Upper lobe of left lung (tissue), 6 donors: ENCODE measurements at regions not wholly inside any gene's neighbourhood (a gene's known extent, or its start where the extent isn't known, plus 50 kb on each side); places are given as distances from the start of the nearest gene placed in this dataset.

Experiments
- ATAC-seq, 2 donors: fragments of 200-7000 bp; cut with Tn5 transposase; one replicate each; pipeline ENCODE4 v1.9.1; 2022; ENCODE audit warnings: mild to moderate bottlenecking in 2 of 2, moderate library complexity in 2 of 2; ENCODE audit not compliant: low FRiP score in 2 of 2
- DNase-seq, 2 donors: peaks; one replicate each; pipeline ENCODE4 v3.0.0-alpha.2; 2019 to 2020
- H3K27ac ChIP-seq, 4 donors: fragments of 200-600 bp; sonication (generic); one replicate each; pipeline ENCODE4 v1.5.1; 2016 to 2019
- H3K27me3 ChIP-seq, 4 donors: fragments of 200-600 bp; sonication (generic); one replicate each; pipeline ENCODE4 v1.5.1; 2017 to 2019
- H3K36me3 ChIP-seq, 4 donors: fragments of 200-600 bp; sonication (generic); one replicate each; pipeline ENCODE4 v1.5.1; 2016 to 2019
- H3K4me1 ChIP-seq, 4 donors: fragments of 200-600 bp; sonication (generic); one replicate each; pipeline ENCODE4 v1.5.1; 2018 to 2019
- H3K4me3 ChIP-seq, 4 donors: fragments of 200-600 bp; sonication (generic); one replicate each; pipeline ENCODE4 v1.5.1; 2017 to 2019; ENCODE audit warnings: mild to moderate bottlenecking in 2 of 4, moderate library complexity in 1 of 4
- H3K9me3 ChIP-seq, 4 donors: fragments of 200-600 bp; sonication (generic); one replicate each; pipeline ENCODE4 v1.5.1; 2018 to 2019
- EP300 ChIP-seq, 4 donors: sonication (generic); formaldehyde crosslinking; IDR thresholded peaks; one replicate each; pipeline ENCODE4 v1.5.1; 2017; ENCODE audit warnings: antibody characterized with exemption in 4 of 4, control low read depth in 2 of 4
- POLR2A ChIP-seq, 4 donors: fragments of 450-650 bp; IDR thresholded peaks; one replicate each; pipeline ENCODE4 v1.5.1; 2016 to 2017; ENCODE audit warnings: antibody characterized with exemption in 4 of 4, mild to moderate bottlenecking in 2 of 4
- POLR2AphosphoS5 ChIP-seq, 2 donors: sonication (generic); formaldehyde crosslinking; IDR thresholded peaks; one replicate each; pipeline ENCODE4 v1.5.1; 2017; ENCODE audit warnings: antibody characterized with exemption in 2 of 2
- WGBS, 2 donors: methylation state at CpG; one replicate each; pipeline ENCODE4 v1.1.5; 2017 to 2018; 5-methylcytosine and 5-hydroxymethylcytosine counted together
- TF ChIP-seq, protein P1 (sequence below), 6 experiments: fragments of 450-650 bp in 4 of 6; fragments of 200-600 bp in 2 of 6; sonication (generic) in 2 of 6; IDR thresholded peaks; one replicate each; pipeline ENCODE4 v1.5.1; 2016 to 2019; ENCODE audit warnings: antibody characterized with exemption in 6 of 6
- donor health status: DM: no; HTN: no; CAD: no; lungs with moderate emphysema.
- donor health status: DM: no; HTN: yes; CAD: no; lungs with severe emphysema.

- Histone ChIP-seq H3K9me3 (no peaks in the 10 kb centered on the region), H3K4me3 (no peak overlapping the region), H3K27me3 (no peaks in the 10 kb centered on the region), H3K36me3 (no peaks in the 10 kb centered on the region), H3K27ac (no peak overlapping the region), H3K4me1 (no peaks in the 10 kb centered on the region)
- peak in 1 of 2 donors; percentile 42 for ATAC-seq
- DNase-seq = peak in 1 of 2 donors; percentile 13
- WGBS, 2 donors = 22 to 59% methylated on average over 4 to 6 of the region's 6 CpGs
- TF ChIP-seq, protein P1, sequence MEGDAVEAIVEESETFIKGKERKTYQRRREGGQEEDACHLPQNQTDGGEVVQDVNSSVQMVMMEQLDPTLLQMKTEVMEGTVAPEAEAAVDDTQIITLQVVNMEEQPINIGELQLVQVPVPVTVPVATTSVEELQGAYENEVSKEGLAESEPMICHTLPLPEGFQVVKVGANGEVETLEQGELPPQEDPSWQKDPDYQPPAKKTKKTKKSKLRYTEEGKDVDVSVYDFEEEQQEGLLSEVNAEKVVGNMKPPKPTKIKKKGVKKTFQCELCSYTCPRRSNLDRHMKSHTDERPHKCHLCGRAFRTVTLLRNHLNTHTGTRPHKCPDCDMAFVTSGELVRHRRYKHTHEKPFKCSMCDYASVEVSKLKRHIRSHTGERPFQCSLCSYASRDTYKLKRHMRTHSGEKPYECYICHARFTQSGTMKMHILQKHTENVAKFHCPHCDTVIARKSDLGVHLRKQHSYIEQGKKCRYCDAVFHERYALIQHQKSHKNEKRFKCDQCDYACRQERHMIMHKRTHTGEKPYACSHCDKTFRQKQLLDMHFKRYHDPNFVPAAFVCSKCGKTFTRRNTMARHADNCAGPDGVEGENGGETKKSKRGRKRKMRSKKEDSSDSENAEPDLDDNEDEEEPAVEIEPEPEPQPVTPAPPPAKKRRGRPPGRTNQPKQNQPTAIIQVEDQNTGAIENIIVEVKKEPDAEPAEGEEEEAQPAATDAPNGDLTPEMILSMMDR (IDR thresholded peaks at IDR 0.05) = no peak
- TF ChIP-seq EP300 (IDR thresholded peaks at IDR 0.05) = no peak
- no peak for TF ChIP-seq POLR2AphosphoS5 (IDR thresholded peaks at IDR 0.05)
- TF ChIP-seq POLR2A (IDR thresholded peaks at IDR 0.05) = no peak
Observed at GRCh38 chr1:115432061-115432460, 94.0 kb upstream of the NGF start.

DNA sequence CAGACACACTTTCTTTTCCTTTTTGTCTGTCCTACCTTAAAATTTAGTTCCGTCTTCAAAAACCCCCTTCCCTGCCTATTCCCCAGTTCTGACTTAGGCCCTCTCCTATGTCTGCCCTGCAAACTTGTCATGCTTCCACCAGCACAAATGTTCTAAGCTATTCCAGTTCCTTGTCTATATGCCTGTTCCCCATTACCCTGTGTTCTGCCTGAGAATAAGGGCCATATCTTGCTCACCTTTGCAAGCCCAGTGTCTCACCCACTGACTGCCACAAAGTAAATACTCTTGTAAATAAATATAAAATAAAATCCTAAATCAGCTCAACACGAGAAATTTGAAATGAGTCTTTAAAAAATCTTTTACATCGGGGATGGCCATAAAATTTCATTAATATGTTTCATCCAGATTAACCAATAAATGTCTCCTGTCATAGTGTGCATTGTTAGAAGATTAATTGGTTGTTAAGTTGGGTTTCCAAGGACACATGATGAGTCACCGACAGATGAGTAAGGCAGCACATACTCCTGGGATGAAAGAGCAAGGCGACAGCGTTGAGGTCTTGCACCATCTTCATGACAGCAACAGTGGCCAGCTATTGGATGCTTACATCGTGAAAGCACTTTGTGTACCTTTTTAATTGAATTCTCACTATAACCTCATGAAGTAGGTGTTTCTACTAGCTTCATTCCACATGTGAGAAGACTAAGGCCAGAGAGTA, 92.6 kb upstream of the NGF start:
- no peaks in the 10 kb centered on the region for H3K4me1 ChIP-seq
- no peak for ATAC-seq
- WGBS, 2 donors = 89 to 90% methylated on average over 7 of the region's 7 CpGs

GRCh38 chr1:115429884-115430283, 91.8 kb upstream of the NGF start:
- Histone ChIP-seq H3K4me1 (no peaks in the 10 kb centered on the region), H3K9me3 (no peaks in the 10 kb centered on the region), H3K27ac (no peak overlapping the region), H3K36me3 (no peaks in the 10 kb centered on the region), H3K27me3 (no peaks in the 10 kb centered on the region), H3K4me3 (no peak overlapping the region)
- WGBS, 2 donors = 73 to 93% methylated on average over 2 of the region's 2 CpGs
- ATAC-seq = no peak
- TF ChIP-seq, protein P1 (IDR thresholded peaks at IDR 0.05) = no peak
- TF ChIP-seq POLR2AphosphoS5 (IDR thresholded peaks at IDR 0.05) (no peak), POLR2A (IDR thresholded peaks at IDR 0.05) (no peak), EP300 (IDR thresholded peaks at IDR 0.05) (no peak)
- DNase-seq = no peak

More for the DNA sequence above, 92.6 kb upstream of the NGF start:
- Histone ChIP-seq H3K36me3 (no peaks in the 10 kb centered on the region), H3K4me3 (no peak overlapping the region), H3K9me3 (no peaks in the 10 kb centered on the region), H3K27me3 (no peaks in the 10 kb centered on the region), H3K27ac (no peak overlapping the region)
- no peak for TF ChIP-seq POLR2AphosphoS5 (IDR thresholded peaks at IDR 0.05)
- no peak for DNase-seq

DNA sequence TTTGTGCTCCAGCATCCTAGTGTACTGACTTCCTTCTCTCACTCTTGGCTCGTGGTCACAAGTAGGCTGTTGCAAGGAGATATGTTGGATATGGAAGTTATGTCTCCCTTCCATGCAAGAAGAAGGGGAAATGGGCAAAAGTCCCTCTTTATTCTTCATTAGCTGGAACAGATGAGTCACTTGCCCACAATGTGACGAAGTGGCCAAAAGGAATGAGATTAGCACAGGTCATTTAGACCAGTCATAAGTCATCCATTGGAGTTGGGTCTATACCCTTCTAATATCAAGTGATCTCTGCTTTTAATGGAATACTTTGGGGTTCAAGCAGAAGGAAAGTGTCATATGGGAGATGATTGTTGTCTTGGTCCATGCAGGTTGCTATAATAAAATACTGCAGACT, 91.2 kb upstream of the NGF start:
- Histone ChIP-seq H3K36me3 (no peaks in the 10 kb centered on the region), H3K4me1 (no peaks in the 10 kb centered on the region), H3K27me3 (no peaks in the 10 kb centered on the region), H3K9me3 (no peaks in the 10 kb centered on the region), H3K4me3 (no peak overlapping the region), H3K27ac (no peak overlapping the region)
- ATAC-seq (no peak), DNase-seq (no peak)
- TF ChIP-seq POLR2A (IDR thresholded peaks at IDR 0.05) (no peak), POLR2AphosphoS5 (IDR thresholded peaks at IDR 0.05) (no peak), EP300 (IDR thresholded peaks at IDR 0.05) (no peak)
- TF ChIP-seq, protein P1 (IDR thresholded peaks at IDR 0.05) = no peak
- WGBS, 2 donors = 63 to 72% methylated on average over 2 of the region's 2 CpGs

DNA sequence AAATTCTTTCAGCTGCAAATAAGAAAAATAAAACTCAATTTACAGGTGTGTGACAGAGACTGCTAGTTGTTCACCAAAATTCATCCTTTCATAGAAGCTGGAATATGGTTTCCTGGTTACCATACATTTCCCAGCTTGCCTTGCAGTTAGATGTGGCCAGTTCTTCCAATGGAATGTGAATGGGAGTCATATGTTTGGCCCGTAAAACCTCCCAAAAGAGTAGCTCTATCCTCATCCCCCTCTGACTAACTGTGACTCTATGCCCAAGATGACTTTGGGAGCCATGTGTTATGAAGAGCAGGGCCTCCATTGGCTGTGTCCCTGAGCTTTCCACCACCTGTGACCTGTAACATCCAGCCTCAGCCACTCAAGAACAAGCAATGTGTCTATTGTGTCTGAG, 90.6 kb upstream of the NGF start:
- Histone ChIP-seq H3K4me1 (no peaks in the 10 kb centered on the region), H3K36me3 (no peaks in the 10 kb centered on the region), H3K4me3 (no peak overlapping the region), H3K27me3 (no peaks in the 10 kb centered on the region), H3K27ac (no peak overlapping the region), H3K9me3 (no peaks in the 10 kb centered on the region)
- ATAC-seq (no peak), DNase-seq (no peak)
- TF ChIP-seq, protein P1 (IDR thresholded peaks at IDR 0.05) = no peak
- TF ChIP-seq EP300 (IDR thresholded peaks at IDR 0.05) (no peak), POLR2AphosphoS5 (IDR thresholded peaks at IDR 0.05) (no peak), POLR2A (IDR thresholded peaks at IDR 0.05) (no peak)
- WGBS, 2 donors = 94 to 100% methylated on average over 1 of the region's 1 CpG
